ENCODE measurements at regions not wholly inside any gene's neighbourhood (a gene's known extent, or its start where the extent isn't known, plus 50 kb on each side); places are given as distances from the start of the nearest gene placed in this dataset.

DNA sequence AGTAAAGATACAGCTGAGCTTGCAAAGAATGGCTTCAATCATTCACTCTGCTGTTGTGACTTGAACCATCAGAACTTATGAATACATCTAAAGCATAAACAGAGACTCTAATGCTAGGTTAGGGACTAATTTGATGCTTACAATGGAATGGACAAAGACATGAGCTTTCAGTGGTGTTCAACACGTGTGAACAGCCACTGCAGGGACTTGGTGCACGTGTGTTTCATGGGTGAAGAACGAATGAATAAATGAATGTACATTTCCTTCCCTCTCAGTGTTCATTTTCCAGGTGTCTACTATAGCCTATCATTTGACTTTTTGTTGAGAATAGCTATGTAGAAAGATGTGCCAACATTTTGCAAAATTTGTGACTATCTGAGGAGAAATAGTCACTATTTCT is 98.3 kb downstream of the VIP start:
- Histone ChIP-seq H3K4me1 (ENCODE audit: insufficient read depth, poor library complexity, severe bottlenecking) (no peaks in the 10 kb centered on the region), H3K27ac (ENCODE audit: poor library complexity, severe bottlenecking) (no peak overlapping the region), H3K27me3 (ENCODE audit: insufficient read depth, poor library complexity, severe bottlenecking) (no peaks in the 10 kb centered on the region), H3K36me3 (ENCODE audit: low read depth) (no peaks in the 10 kb centered on the region), H3K9me3 (ENCODE audit: severe bottlenecking) (no peaks in the 10 kb centered on the region), H3K4me3 (ENCODE audit: severe bottlenecking) (no peak overlapping the region)
- no peak for TF ChIP-seq CTCF (IDR thresholded peaks at IDR 0.05; ENCODE audit: poor library complexity, severe bottlenecking)
- ATAC-seq (ENCODE audit: low read depth) (no peak), DNase-seq (ENCODE audit: low spot score) (no peak)

DNA sequence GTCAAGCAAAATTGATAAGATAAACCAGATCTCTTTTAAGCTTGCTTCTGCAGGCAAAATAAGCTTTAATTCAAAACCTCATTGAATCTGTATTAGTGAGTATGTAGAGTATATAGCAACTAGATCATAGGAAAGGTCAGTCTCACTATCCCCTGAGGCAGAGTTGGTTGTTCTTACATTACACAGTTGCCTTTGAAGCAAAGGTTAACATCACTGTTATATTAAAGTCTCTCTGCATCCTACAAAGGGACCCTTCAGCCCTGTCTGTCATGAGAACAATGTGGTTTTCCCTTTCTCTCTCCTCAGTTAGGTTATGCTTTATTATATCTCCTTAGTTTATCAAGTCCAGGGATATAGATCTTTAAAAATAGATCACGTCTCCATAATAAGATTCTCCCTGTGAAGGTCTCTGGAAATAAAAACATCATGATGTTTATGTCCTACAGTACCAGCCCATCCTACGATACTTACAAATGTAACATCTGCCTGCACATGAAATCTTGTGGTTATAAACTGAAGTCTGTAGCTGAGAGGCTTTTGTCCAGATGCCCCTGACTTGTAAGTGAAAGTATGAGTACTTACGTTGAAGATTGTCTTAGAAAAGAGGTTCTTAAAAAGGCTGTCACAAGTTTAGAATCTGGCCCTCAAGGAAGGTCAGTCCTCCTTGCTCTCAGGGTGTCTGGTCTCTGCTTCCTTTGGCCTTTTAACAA is 103.6 kb downstream of the VIP start:
- H3K9me3 ChIP-seq (ENCODE audit: severe bottlenecking): no peaks in the 10 kb centered on the region
- no peak for TF ChIP-seq CTCF (IDR thresholded peaks at IDR 0.05; ENCODE audit: poor library complexity, severe bottlenecking)
- DNase-seq (ENCODE audit: low spot score): no peak
- H3K4me3 ChIP-seq (ENCODE audit: severe bottlenecking): no peak overlapping the region
- H3K27ac ChIP-seq (ENCODE audit: poor library complexity, severe bottlenecking): no peak overlapping the region
- no peaks in the 10 kb centered on the region for H3K27me3 ChIP-seq (ENCODE audit: insufficient read depth, poor library complexity, severe bottlenecking)
- H3K4me1 ChIP-seq (ENCODE audit: insufficient read depth, poor library complexity, severe bottlenecking): no peaks in the 10 kb centered on the region
- no peaks in the 10 kb centered on the region for H3K36me3 ChIP-seq (ENCODE audit: low read depth)
- ATAC-seq (ENCODE audit: low read depth): no peak

DNA sequence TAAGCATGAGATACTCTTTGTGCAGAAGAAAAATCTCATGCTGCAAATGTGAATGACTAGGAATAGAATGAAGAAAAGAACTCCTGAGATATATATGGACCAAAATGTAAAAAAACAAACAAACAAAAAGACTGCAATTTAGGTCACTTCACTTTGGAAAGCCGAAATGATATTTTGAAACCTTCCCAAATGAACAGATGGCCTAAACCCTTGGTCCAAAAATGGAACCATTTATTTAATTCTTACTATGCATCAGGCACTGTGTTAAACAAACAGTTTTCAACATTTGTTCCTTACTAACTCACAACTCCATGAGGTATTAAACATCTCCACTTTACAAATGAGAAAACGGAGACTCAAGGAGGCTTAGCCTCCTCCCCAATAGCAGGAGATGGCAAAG is 107.5 kb downstream of the VIP start:
- no peak overlapping the region for H3K27ac ChIP-seq (ENCODE audit: poor library complexity, severe bottlenecking)
- H3K27me3 ChIP-seq (ENCODE audit: insufficient read depth, poor library complexity, severe bottlenecking): no peaks in the 10 kb centered on the region
- TF ChIP-seq CTCF (IDR thresholded peaks at IDR 0.05; ENCODE audit: poor library complexity, severe bottlenecking): no peak
- DNase-seq (ENCODE audit: low spot score) (no peak), ATAC-seq (ENCODE audit: low read depth) (no peak)
- H3K4me3 ChIP-seq (ENCODE audit: severe bottlenecking): no peak overlapping the region
- no peaks in the 10 kb centered on the region for H3K36me3 ChIP-seq (ENCODE audit: low read depth)
- H3K9me3 ChIP-seq (ENCODE audit: severe bottlenecking): no peaks in the 10 kb centered on the region
- H3K4me1 ChIP-seq (ENCODE audit: insufficient read depth, poor library complexity, severe bottlenecking): no peaks in the 10 kb centered on the region

DNA sequence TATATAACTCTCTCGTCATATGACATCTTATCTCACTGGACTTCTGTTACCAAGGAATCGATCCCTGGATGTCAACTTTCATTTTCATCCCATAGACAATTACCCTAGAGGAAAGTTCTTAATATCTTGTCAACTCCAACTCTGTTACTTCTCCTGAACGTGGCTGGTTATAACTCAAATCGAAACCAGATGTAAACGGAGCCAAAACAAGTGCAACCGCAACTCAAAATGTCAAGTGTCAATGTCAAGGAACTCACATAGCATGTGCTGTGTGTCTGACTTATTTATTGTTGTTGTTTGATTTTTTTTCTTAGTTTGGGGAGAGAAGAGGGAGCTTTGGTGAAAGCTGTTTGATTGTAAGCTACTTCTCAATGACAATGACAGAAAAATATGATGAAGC is 108.6 kb downstream of the VIP start:
- ATAC-seq (ENCODE audit: low read depth) (no peak), DNase-seq (ENCODE audit: low spot score) (no peak)
- Histone ChIP-seq H3K4me3 (ENCODE audit: severe bottlenecking) (no peak overlapping the region), H3K9me3 (ENCODE audit: severe bottlenecking) (no peaks in the 10 kb centered on the region), H3K4me1 (ENCODE audit: insufficient read depth, poor library complexity, severe bottlenecking) (no peaks in the 10 kb centered on the region), H3K27me3 (ENCODE audit: insufficient read depth, poor library complexity, severe bottlenecking) (no peaks in the 10 kb centered on the region), H3K36me3 (ENCODE audit: low read depth) (no peaks in the 10 kb centered on the region), H3K27ac (ENCODE audit: poor library complexity, severe bottlenecking) (no peak overlapping the region)
- no peak for TF ChIP-seq CTCF (IDR thresholded peaks at IDR 0.05; ENCODE audit: poor library complexity, severe bottlenecking)

DNA sequence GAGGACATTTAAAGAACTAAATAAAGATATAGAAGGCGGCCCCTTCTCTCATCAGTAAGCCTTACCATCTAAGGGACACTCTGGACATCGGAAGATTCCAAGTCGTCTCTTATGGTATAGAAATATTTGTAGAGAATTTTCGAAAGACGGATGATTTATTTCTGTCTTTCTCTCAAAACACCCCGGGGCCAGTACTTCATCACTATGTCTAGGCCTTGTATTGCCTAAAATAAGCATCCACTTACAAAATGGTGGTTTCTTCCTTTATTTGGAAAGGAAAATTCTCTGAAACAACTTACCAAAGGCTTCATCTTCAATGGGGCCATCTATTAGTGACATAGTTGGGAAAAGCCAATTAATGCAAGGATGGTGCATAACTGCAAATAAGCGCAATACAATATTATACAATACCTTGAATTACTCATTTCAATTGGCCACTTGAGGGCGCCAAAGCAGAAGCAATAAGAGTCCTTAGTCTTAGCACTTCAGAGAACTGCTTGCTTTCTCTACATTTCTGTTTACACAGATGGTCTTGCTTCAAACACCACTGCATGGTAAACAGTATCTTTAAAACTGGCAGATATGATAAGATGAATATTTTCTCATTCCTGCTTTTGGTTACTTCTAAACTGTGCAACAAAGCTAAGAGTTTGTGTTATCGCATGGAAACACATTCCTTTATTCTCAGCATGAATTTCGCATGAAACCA is 113.2 kb downstream of the VIP start:
- H3K27me3 ChIP-seq (ENCODE audit: insufficient read depth, poor library complexity, severe bottlenecking): no peaks in the 10 kb centered on the region
- H3K4me3 ChIP-seq (ENCODE audit: severe bottlenecking): no peak overlapping the region
- DNase-seq (ENCODE audit: low spot score) (no peak), ATAC-seq (ENCODE audit: low read depth) (peak; percentile 91)
- H3K27ac ChIP-seq (ENCODE audit: poor library complexity, severe bottlenecking): no peak overlapping the region
- no peaks in the 10 kb centered on the region for H3K9me3 ChIP-seq (ENCODE audit: severe bottlenecking)
- H3K36me3 ChIP-seq (ENCODE audit: low read depth): no peaks in the 10 kb centered on the region
- no peaks in the 10 kb centered on the region for H3K4me1 ChIP-seq (ENCODE audit: insufficient read depth, poor library complexity, severe bottlenecking)
- TF ChIP-seq CTCF (IDR thresholded peaks at IDR 0.05; ENCODE audit: poor library complexity, severe bottlenecking): peak; percentile 83
